ENCODE measurements at regions not wholly inside any gene's neighbourhood (a gene's known extent, or its start where the extent isn't known, plus 50 kb on each side); places are given as distances from the start of the nearest gene placed in this dataset.

GRCh38 chr16:60001523-60001922 lies 1267.4 kb upstream of the GOT2 start:
- Histone ChIP-seq H3K4me1 (ENCODE audit: low read length) (no peaks in the 10 kb centered on the region), H3K4me3 (ENCODE audit: low read length) (no peak overlapping the region), H4K20me1 (ENCODE audit: insufficient read depth, low read length) (no peaks in the 10 kb centered on the region), H3K27ac (ENCODE audit: low read length) (no peak overlapping the region), H3F3A (ENCODE audit: insufficient read depth, low read length) (no peaks in the 10 kb centered on the region), H3K27me3 (replicated peaks; ENCODE audit: insufficient read depth, low read length) (no peaks in the 10 kb centered on the region), H3K9me3 (replicated peaks; ENCODE audit: insufficient read depth, low read length) (no peaks in the 10 kb centered on the region), H3K79me2 (ENCODE audit: low read length) (no peaks in the 10 kb centered on the region), H2AFZ (ENCODE audit: low read length) (no peak overlapping the region), H3K36me3 (replicated peaks; ENCODE audit: insufficient read depth, low read length) (no peaks in the 10 kb centered on the region), H3K9me2 (replicated peaks; ENCODE audit: insufficient read depth, low read length) (no peaks in the 10 kb centered on the region), H3K9ac (ENCODE audit: low read length) (no peak overlapping the region), H3K4me2 (ENCODE audit: low read depth, low read length) (no peak overlapping the region)
- no peak for DNase-seq
- TF ChIP-seq CTCF (IDR thresholded peaks at IDR 0.05; ENCODE audit: low read length) (no peak), EZH2phosphoT487 (IDR thresholded peaks at IDR 0.05; ENCODE audit: low read length) (no peak), EZH2 (optimal IDR thresholded peaks at IDR 0.05; ENCODE audit: low read depth, low read length) (no peak)

GRCh38 chr16:59997706-59998105 lies 1263.6 kb upstream of the GOT2 start:
- Histone ChIP-seq H3K27ac (ENCODE audit: low read length) (no peak overlapping the region), H3K27me3 (replicated peaks; ENCODE audit: insufficient read depth, low read length) (no peaks in the 10 kb centered on the region), H3K36me3 (replicated peaks; ENCODE audit: insufficient read depth, low read length) (no peaks in the 10 kb centered on the region), H3K9ac (ENCODE audit: low read length) (no peak overlapping the region), H3K4me2 (ENCODE audit: low read depth, low read length) (no peak overlapping the region), H3F3A (ENCODE audit: insufficient read depth, low read length) (no peaks in the 10 kb centered on the region), H3K79me2 (ENCODE audit: low read length) (no peaks in the 10 kb centered on the region), H3K9me3 (replicated peaks; ENCODE audit: insufficient read depth, low read length) (no peaks in the 10 kb centered on the region), H4K20me1 (ENCODE audit: insufficient read depth, low read length) (no peaks in the 10 kb centered on the region), H2AFZ (ENCODE audit: low read length) (no peak overlapping the region), H3K4me3 (ENCODE audit: low read length) (no peak overlapping the region), H3K4me1 (ENCODE audit: low read length) (no peaks in the 10 kb centered on the region), H3K9me2 (replicated peaks; ENCODE audit: insufficient read depth, low read length) (no peaks in the 10 kb centered on the region)
- TF ChIP-seq EZH2phosphoT487 (IDR thresholded peaks at IDR 0.05; ENCODE audit: low read length) (no peak), EZH2 (optimal IDR thresholded peaks at IDR 0.05; ENCODE audit: low read depth, low read length) (no peak), CTCF (IDR thresholded peaks at IDR 0.05; ENCODE audit: low read length) (no peak)
- no peak for DNase-seq

GRCh38 chr16:59993101-59993500 lies 1259.0 kb upstream of the GOT2 start:
- no peak overlapping the region for H3K27ac ChIP-seq (ENCODE audit: low read length)
- no peaks in the 10 kb centered on the region for H3K4me1 ChIP-seq (ENCODE audit: low read length)
- no peak overlapping the region for H3K4me2 ChIP-seq (ENCODE audit: low read depth, low read length)
- H2AFZ ChIP-seq (ENCODE audit: low read length) = no peak overlapping the region
- H3K27me3 ChIP-seq (replicated peaks; ENCODE audit: insufficient read depth, low read length) = no peaks in the 10 kb centered on the region
- H3K4me3 ChIP-seq (ENCODE audit: low read length) = no peak overlapping the region
- H3K9ac ChIP-seq (ENCODE audit: low read length) = no peak overlapping the region
- DNase-seq = no peak
- no peaks in the 10 kb centered on the region for H3K36me3 ChIP-seq (replicated peaks; ENCODE audit: insufficient read depth, low read length)
- H4K20me1 ChIP-seq (ENCODE audit: insufficient read depth, low read length) = no peaks in the 10 kb centered on the region
- H3F3A ChIP-seq (ENCODE audit: insufficient read depth, low read length) = no peaks in the 10 kb centered on the region
- TF ChIP-seq CTCF (IDR thresholded peaks at IDR 0.05; ENCODE audit: low read length) (no peak), EZH2phosphoT487 (IDR thresholded peaks at IDR 0.05; ENCODE audit: low read length) (no peak), EZH2 (optimal IDR thresholded peaks at IDR 0.05; ENCODE audit: low read depth, low read length) (no peak)
- H3K9me2 ChIP-seq (replicated peaks; ENCODE audit: insufficient read depth, low read length) = no peaks in the 10 kb centered on the region
- H3K79me2 ChIP-seq (ENCODE audit: low read length) = no peaks in the 10 kb centered on the region
- no peaks in the 10 kb centered on the region for H3K9me3 ChIP-seq (replicated peaks; ENCODE audit: insufficient read depth, low read length)
